ENCODE measurements at regions not wholly inside any gene's neighbourhood (a gene's known extent, or its start where the extent isn't known, plus 50 kb on each side); places are given as distances from the start of the nearest gene placed in this dataset.
A peak's percentile ranks its signal among the peaks of the same experiment; 100 is the strongest.

GRCh38 chr7:15783987-15784693 is 97.7 kb upstream of the MEOX2 start:
- ATAC-seq (ENCODE audit: low FRiP score), result no peak

GRCh38 chr7:15782656-15783055 is 96.2 kb upstream of the MEOX2 start:
- ATAC-seq (ENCODE audit: low FRiP score), result no peak
- TF ChIP-seq CTCF (IDR thresholded peaks at IDR 0.05), result no peak
- DNase-seq (ENCODE audit: low spot score), result no peak

More at GRCh38 chr7:15783987-15784693, 97.7 kb upstream of the MEOX2 start:
- no peak for DNase-seq (ENCODE audit: low spot score)
- TF ChIP-seq CTCF (IDR thresholded peaks at IDR 0.05), result no peak

GRCh38 chr7:15781944-15782343 is 95.5 kb upstream of the MEOX2 start:
- no peak for DNase-seq (ENCODE audit: low spot score)
- no peak for TF ChIP-seq CTCF (IDR thresholded peaks at IDR 0.05)
- no peak for ATAC-seq (ENCODE audit: low FRiP score)

- ATAC-seq (ENCODE audit: low FRiP score) (no peak), DNase-seq (ENCODE audit: low spot score) (no peak)
- no peak for TF ChIP-seq CTCF (IDR thresholded peaks at IDR 0.05)
Observed at GRCh38 chr7:15780271-15780670, 93.8 kb upstream of the MEOX2 start.

GRCh38 chr7:15778191-15778590 is 91.7 kb upstream of the MEOX2 start:
- ATAC-seq (ENCODE audit: low FRiP score) (no peak), DNase-seq (ENCODE audit: low spot score) (no peak)
- no peak for TF ChIP-seq CTCF (IDR thresholded peaks at IDR 0.05)

- ATAC-seq (ENCODE audit: low FRiP score), result no peak
- TF ChIP-seq CTCF (IDR thresholded peaks at IDR 0.05), result no peak
- no peak for DNase-seq (ENCODE audit: low spot score)
Observed at GRCh38 chr7:15765753-15766152, 79.3 kb upstream of the MEOX2 start.

- ATAC-seq (ENCODE audit: low FRiP score), result peak; percentile 48
- no peak for TF ChIP-seq CTCF (IDR thresholded peaks at IDR 0.05)
- no peak for DNase-seq (ENCODE audit: low spot score)
Observed at GRCh38 chr7:15764851-15765382, 78.4 kb upstream of the MEOX2 start.
